Stimulated activated CD8-positive, alpha-beta memory T cell treated with anti-CD3 and anti-CD28 coated beads, Interleukin-12 subunit alpha, Interleukin-12 subunit beta, amount 100 ng/mL, for 4 hours (primary cell): ENCODE measurements at regions not wholly inside any gene's neighbourhood (a gene's known extent, or its start where the extent isn't known, plus 50 kb on each side); places are given as distances from the start of the nearest gene placed in this dataset.
"Not testable (repeated sequence)": the region's sequence is repeated elsewhere in the genome, so short reads cannot be mapped to it uniquely, and the experiment has no call there.

Experiments
- DNase-seq: peaks from one replicate; pipeline ENCODE4 v3.0.0-alpha.2; 2020; ENCODE audit warnings: low read depth

DNA sequence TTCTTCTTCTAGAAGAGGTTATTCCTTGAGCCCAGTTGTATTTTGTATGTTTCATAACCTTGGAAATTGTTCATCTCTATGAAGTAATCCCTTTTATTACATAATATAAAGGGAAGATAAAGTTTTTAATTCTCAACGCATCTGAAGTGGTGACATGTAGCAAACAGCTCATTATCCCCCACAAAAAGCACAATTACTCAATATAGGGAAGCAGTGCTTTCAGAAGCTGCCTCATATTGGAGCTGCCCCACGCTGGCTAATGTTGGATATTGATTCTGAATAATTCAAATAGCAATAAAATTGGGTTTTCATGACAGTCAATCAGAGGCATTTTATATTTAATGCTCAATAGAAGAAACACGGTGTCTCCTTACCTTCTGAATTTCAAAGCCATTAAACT lies 604.3 kb upstream of the RBFOX1 start:
- no peak for DNase-seq

DNA sequence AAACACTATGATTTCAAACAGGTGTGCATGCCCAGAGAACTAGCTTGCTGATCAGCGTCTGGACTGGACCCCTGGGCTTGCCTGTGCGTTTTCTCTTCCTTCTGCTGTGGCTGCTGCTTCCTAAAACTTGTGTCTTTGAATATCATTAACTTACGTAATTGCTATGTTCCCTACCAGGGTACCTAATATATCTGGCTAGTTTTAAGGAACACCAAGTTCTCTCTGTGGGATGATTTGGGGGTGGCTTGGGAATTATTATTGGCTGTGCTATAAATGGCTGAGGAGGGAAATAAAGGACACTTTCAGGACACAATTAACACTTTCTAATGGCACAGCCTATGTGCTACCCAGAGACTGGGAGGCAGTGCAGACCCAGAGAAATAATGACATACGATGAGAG lies 606.0 kb upstream of the RBFOX1 start:
- no peak for DNase-seq

DNA sequence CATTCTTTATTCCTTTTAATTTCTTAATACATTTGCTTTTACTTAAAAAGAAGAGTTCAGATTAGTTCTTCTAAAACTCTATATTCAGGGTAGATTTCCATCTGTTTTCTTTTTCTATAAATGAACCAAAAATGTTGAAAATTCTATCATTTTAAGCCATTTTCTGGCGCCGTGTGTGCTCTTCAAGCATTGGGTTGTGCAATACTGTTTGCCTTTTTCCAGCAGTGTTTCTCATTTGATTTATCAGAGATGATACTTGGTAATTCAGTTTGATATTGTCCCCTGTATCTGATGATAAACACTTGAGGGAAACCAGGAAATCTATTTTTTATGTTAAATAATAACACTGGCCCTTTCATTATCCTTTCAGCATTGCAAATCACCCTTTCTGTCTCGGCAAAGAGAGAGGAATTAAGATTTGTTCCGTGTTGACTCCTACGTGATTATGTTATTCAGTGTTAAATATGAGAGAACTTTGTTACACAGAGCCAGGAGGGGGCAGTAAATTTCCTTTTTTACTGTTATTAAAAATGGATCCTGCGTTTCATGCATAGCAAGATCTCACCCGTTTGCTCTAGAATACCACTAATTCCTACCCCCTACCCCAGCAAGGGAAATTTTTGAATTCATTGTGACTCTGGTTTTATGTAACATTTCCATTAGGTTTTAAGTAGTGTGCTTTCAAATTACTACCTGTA lies 606.9 kb upstream of the RBFOX1 start:
- DNase-seq = no peak

DNA sequence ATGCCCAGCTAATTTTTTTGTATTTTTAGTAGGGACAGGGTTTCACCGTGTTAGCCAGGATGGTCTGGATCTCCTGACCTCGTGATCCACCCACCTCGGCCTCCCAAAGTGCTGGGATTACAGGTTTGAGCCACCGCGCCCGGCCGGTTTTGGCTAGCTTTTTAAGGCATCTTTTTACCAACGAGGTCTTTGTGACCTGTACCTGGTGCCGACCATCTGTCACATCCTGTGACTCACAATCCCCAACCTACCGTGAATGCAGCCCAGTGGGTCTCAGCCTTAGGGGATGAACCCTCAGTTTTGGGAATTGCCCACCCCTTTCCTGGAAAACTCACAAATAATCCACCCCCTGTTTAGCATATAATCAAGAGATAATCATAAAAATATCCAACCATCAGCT lies 607.4 kb upstream of the RBFOX1 start:
- not testable (repeated sequence) for DNase-seq

DNA sequence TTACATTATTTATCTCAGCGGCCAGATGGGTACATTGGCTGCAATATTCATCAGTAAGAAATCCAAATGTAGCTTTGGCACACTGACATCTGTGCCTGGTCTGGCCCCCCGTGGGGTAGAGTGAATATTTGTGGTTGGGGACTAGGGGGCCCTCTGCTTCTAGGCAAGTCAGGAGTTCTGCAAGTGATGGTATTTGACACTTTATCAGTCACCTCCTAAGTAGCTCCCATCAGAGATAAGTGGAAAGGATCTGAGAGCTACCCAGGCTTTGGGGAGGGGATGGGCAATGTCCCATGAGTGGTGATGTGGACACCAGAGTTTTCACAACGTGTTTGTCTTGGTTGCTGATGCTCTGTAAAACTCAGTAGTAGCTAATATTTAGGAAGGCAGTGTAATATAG lies 609.9 kb upstream of the RBFOX1 start:
- DNase-seq = no peak

DNA sequence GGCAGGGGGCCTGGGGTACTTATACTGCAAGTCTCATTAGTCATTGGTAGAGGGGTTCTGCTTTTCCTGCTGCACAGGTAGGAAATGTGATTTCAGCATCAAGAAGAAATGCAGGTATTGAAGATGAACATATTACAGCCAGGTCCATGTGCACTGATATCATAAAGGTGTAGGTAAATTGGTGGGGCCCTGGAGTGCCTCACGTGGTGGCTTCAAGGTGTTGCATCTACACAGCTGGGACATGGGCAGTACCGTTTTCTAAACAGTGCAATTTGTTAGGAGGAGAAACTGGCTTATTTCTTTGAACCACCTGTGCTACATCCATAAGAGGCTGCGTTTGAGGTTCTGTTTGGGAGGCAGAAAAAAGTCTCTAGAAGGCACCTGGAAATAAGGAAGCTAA lies 618.1 kb upstream of the RBFOX1 start:
- no peak for DNase-seq

DNA sequence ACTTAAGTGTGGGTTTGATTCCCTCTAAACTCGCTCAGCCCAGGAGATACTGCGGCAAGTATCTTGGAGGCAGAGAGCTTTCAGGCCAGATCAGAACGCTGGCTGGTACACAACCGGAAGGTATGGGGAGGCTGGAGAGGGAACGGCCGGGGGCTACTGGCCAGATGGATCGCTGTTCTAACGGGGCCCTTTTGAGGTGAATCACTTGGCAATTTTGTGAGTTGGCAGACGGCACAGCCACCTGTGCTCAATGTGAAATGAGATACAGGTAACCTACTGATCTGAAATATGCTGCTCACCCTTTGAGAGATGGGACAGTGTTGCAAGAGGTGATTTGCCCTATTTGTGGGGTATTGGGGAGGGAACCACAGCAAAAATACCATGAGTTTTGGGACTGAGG lies 622.9 kb upstream of the RBFOX1 start:
- no peak for DNase-seq

DNA sequence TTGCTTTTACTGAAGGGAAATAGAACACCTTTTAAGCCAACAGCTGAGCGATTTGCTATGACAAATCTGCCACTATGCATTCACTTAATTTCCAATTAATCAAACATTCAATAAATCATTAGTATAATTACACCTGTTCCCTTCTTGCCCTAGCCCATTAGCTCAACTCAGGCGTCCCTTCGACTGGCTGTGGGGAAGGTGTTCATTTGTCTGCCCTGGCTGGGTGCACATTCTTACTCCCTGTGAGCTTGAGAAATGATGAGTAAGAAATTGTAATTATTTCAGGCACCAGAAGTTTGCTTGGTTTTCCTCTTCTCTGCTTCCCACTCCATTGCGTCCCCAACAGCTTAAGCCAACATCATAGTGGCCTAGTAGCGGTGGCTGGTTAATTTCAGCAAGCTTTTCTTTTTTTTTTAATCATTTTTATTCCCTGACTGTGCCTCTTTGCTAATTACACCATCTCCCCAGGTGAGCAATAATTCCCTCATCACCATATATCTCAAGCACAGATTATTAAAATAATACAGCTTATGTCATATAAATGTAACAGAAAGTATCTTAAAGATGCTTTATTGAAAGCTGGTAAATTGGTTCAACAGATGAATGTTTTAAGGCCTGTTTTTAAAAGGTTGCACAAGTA lies 623.9 kb upstream of the RBFOX1 start:
- no peak for DNase-seq

DNA sequence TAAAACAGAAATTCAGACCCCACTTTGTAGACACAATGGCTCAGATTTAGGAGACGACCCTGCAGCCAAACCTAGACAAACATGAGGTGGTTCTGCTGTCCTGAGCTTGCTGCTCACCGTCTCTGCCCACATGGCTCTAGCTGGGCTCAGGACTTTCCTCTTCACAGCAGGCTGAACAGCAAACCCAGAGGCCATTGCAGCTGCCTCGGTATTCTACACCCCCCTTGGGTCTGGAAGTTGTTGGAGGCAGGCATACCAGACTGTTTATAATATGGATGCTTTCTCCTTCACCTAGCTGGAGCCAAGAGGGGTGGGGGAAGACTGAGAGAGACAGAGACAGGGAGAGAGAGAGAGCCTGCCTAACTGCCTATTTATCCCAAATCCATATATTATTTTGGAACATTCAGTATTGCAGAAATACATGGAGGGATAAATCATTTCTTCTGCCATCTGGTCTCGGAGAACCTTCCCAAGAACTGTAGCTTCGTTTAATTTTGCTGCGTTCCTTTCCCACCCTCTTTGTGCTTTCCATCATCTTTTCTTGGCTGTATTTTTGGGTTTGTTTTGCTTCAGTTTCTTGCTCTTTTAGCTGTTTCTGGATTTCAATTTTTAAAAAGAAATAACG lies 628.2 kb upstream of the RBFOX1 start:
- DNase-seq = no peak

DNA sequence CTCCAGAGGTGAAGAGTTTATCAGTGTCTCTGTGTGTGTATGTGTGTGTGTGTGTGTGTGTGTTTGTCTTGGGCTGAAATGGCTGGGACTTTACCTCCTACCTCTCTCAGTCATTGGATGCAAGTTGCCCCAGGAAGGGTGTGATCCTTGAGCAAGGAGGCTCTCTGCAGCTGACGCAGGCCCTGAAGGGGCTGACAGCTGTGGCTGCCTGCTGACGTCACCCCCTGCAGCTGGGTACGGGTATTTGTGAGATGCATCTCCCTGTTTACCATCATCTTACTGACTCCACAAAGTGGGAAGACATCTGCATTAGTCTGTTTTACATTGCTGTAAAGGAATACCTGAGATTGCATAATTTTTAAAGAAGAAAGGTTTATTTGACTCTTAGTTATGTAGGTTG lies 631.5 kb upstream of the RBFOX1 start:
- no peak for DNase-seq

DNA sequence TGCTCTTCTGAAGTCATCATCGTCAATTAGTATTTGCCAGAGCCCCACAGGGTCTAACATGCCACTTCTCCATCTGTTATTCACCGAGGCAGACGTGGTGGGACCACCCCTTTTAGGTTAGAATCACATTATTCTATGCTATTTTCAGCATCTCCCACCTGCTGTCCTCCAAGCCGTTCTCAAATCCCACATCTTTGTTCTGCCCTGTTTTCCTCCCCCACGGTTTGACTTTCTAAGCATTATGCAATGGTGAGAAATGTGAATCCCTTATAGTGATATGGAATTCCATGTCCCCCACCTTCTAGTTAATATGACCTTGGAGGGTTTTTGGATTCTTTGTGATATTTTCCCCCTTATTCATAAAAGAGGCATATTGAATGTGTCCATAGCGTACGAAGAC lies 634.1 kb upstream of the RBFOX1 start:
- no peak for DNase-seq

DNA sequence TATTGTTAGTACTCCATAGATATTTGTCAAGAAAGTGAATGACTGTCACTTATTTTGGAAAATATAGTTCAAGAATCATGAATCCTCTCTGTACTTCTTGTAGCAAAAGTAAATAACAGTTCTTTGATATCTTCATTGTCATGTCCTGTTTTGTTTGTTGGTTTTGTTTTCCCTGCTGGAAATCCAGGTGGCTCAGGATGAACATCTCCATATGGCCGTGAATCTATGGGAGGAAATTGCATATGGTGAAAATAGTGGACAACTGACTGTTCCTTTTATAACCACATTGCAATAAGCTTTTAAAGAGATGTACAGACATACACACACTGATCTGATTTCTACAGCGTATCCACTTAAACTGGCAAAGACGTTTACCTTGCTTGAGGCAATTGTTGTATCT lies 637.0 kb upstream of the RBFOX1 start:
- no peak for DNase-seq

DNA sequence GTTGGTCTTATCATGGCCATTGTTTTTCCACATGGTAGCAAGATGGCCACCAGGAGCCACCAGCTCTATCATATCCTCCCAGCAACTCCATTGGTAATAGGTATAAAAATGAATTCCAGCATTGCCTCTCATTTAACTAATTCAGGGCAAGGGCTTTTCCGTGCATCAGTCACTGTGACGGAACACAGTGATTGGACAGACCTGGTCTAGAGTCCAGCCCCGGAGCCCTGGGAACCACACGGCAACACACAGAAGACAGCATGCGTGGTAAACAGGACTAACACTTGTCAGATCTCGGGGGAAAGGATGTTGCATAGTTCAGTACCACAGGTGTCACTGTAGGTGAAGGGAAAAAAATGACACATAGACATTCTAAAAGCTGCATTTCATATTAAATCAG lies 638.0 kb upstream of the RBFOX1 start:
- no peak for DNase-seq

DNA sequence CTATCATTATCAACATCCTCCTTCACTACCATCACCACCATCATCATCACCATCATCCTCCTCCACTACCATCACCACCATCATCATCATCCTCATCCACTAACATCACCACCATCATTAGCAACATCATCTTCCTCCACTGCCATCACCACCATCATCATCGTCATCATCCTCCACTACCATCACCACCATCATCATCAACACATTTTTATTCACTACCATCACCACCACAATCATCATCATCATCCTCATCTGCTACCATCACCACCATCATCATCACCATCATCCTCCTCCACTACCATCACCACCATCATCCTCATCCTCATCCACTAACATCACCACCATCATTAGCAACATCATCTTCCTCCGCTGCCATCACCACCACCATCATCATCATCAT lies 639.2 kb upstream of the RBFOX1 start:
- DNase-seq = not testable (repeated sequence)

DNA sequence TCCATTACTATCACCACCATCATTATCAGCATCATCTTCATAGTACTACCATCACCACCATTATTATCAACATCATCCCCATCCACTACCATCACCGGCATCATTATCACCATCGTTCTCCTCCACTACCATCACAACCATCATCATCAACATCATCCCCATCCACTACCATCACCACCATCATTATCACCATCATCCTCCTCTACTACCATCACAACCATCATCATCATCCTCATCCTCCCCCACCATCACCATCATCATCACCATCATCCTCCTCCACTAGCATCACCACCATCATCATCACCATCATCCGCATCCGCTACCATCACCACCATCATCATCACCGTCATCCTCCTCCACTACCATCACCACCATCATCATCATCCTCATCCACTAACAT lies 639.8 kb upstream of the RBFOX1 start:
- no peak for DNase-seq

DNA sequence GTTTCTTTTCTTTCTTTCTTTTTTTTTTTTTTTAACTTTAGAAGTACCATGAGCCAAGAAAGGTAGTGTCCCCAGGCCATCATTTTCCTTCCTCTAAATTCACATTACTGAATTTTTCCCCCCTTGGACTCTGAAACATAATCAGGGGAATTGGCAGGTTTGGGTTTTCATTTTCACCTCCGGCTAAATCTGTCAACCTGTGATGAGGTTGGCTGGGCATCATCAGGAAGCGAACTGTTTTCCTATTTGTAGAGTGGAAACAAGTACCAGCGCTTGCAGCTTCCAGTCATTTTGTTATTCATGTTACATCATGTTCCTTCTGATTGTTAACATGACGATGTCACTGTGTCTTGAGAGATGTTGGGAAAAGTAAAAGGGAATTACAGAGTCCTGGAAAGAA lies 641.9 kb upstream of the RBFOX1 start:
- no peak for DNase-seq

DNA sequence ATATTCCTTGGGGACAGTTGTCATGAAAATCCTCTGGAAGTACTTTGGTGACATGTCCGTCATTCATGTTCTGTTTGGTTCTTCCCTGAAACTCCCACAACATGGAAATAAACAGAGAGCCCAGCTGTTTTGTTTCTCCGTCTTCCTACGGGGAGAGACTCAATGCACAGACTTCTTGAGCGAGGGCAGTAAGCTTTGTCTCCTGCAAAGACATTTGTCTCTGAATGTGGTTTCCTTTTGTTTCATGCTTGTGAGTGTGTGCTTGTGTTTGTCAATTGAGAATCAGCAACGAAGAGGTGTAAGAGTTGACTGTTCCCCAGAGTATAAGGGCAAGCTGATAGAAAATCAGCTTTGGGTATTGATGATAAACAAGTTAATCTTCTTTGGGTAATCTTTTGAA lies 643.0 kb upstream of the RBFOX1 start:
- DNase-seq = no peak

DNA sequence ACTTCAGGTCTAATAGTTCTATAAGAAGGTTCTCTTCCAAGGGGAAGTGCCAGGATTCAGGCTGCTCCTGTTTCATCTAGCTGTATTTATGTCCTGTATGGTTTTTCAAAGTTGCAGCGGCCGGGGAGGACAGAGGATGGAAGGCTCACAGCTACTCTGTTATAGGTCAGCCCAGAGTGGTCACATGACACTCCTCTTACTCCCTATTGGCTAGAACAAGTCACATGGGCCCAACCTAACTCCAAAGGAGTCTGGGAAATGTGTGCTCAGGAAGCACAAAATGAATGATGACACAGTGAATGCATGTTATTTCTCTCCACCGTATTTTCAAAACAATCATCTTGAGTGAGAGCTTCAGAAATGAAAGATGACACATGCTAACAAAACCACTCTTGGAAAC lies 645.1 kb upstream of the RBFOX1 start:
- DNase-seq = no peak

DNA sequence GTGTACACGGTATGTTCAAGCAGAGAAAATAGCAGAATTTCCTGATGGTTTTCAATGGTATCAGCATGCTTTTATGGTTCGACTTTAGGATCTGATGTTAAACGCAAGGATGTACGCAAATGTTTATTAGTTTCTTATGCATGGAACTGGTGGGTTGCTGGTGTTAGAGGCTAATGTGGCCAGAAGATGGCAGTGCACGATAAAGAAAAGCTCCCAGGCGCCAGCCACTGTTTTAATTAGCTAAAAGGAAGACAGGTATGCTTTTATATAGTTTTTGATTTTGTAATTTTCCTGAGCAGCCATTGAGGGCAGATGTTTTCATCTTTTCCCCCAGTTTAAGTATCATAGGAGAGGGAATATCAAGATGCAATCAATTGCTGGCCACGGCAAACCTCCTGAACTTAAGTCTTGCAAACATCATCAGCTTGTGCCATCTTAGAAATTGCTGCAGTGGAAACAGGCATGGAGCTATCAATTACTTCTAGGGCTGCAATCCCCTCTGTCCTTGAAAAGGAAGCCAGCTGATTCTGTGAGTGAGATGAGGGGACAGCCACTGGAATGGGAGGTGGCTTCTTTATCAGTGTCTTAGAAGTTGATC lies 648.5 kb upstream of the RBFOX1 start:
- DNase-seq = no peak

DNA sequence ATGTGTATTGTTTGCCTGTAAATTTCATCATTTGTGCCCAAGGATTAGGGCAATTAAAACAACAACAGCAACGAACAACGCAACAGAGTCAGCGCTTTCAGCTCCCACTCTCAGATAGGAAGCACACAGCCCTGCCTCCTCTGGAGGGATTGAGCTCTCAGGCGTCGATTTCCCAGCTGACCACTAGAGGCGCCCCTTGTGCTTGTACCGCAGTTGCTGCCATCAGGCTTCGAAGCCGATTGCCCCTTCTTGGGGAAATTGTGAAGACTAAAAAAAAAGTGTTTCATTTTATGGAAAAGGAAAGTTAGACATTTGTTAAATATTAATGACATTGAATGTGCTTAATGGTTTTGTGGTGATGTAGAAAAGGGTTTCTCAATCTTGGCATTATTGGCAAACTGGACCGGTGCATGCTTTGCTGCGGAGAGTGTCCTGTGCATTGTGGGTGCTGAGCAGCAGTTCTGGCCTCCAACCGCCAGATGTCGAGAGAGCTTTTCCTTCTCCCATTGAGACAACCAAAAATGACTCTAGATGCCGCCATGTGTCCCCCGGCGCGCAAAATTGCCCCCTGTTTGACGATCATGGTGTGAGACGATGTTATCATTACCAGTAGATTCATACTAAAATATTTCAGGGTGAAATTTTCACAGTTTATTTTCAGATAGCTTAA lies 650.4 kb upstream of the RBFOX1 start:
- DNase-seq = no peak

DNA sequence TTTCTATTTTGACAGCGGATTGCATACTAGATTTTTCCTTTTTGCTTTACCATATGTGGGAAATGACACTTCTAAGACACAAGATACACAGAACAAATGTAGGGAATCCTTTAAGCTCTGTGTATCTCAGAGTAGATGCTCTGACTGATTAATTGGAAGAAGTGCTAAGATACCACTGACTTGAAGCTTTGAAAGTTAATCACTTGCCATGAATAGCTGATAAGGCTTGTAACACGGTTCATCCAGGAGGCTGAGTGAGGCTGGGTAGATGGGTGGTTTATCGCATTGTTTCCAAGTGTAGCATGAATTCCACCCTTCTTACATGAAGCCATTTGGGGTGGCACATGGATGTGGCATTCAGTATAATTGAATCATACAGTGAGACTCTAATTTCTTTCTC lies 654.1 kb upstream of the RBFOX1 start:
- no peak for DNase-seq

DNA sequence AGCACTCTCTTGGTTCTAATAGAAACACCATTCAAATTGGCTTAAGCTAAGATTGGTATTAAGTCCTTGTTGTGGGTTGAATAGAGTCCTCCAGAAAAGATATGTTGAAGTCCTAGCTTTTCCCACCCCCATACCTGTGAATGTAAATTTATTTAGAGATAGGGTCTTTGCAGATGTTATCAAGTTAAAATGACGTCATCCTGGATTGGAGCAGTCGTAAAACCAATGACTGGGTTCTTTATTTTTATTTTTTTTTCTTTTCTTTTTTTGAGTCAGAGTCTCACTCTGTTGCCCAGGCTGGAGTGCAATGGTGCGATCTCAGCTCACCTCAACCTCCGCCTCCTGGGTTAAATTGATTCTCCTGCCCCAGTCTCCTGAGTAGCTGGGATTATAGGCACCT lies 658.6 kb upstream of the RBFOX1 start:
- DNase-seq = no peak

DNA sequence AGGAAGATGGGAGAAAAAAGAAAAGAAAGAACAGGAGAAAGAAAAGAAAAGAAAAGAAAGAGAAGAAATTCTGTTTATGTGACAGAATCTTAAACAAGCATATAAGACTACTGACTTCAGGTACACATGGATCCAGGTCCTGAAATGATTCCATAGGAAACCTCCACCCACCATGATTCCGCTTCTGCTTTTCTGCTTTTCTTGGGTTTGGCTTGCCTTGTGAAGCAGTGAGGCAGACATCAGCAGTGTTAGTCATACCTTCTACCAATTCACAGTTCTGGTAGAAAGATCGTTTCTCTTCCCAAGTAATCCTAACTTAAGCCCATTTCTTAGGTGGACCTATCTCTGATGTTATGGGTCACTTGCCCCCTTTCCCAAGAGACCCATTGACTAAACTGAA lies 660.1 kb upstream of the RBFOX1 start:
- DNase-seq = no peak
